ENCODE measurements at regions not wholly inside any gene's neighbourhood (a gene's known extent, or its start where the extent isn't known, plus 50 kb on each side); places are given as distances from the start of the nearest gene placed in this dataset.

- Histone ChIP-seq H3K9me1 (replicated peaks; ENCODE audit: control insufficient read depth, extremely low read depth, insufficient read depth, low read length) (no peaks in the 10 kb centered on the region), H3K79me2 (ENCODE audit: control insufficient read depth, insufficient read depth, low read length) (no peaks in the 10 kb centered on the region), H2AFZ (ENCODE audit: low read depth, low read length) (no peak overlapping the region), H3K27ac (ENCODE audit: insufficient read depth, low read depth, low read length) (no peak overlapping the region), H3K9me3 (replicated peaks; ENCODE audit: control insufficient read depth, insufficient read depth, low read length) (no peaks in the 10 kb centered on the region), H3K36me3 (ENCODE audit: control insufficient read depth in 2 of 2, extremely low read depth in 1 of 2, insufficient read depth in 2 of 2, low read length in 2 of 2) (no peaks in the 10 kb centered on the region), H4K20me1 (replicated peaks; ENCODE audit: control insufficient read depth, extremely low read depth, insufficient read depth, low read length) (no peaks in the 10 kb centered on the region), H3K4me2 (ENCODE audit: insufficient read depth, low read length) (no peak overlapping the region), H3K9ac (replicated peaks; ENCODE audit: extremely low read depth, insufficient read depth, low read length) (no peak overlapping the region), H3K4me1 (ENCODE audit: control insufficient read depth, extremely low read depth, insufficient read depth, low read length) (no peaks in the 10 kb centered on the region), H3K27me3 (ENCODE audit: control insufficient read depth in 2 of 2, insufficient read depth in 2 of 2, low read length in 2 of 2) (peaks cover 8% of the 10 kb centered on the region in 2 experiments), H3K4me3 (replicated peaks in 1 of 3; ENCODE audit: insufficient read depth in 1 of 3, low read depth in 1 of 3, low read length in 3 of 3) (no peak overlapping the region)
- dilution Hi-C loops (cut with MboI; ENCODE audit: extremely low pct_ligation_motif_present, low sequenced_read_pairs) (no loop called here), intact Hi-C loops (cut with micrococcal nuclease) (no loop called here)
- no TSS peak for BruUV-seq (replicated peaks)
- CTCF ChIA-PET = interaction anchor here (1.6 kb wide), 1 partner anchor 57 kb away, joined by 5 read pairs; no protein-coding TSS in a partner anchor
- DNase-seq (ENCODE audit: low read depth, low spot score) (no peak), FAIRE-seq (no peak)
- POLR2A ChIA-PET = no interaction called here
- TF ChIP-seq EZH2 (IDR thresholded peaks at IDR 0.05; ENCODE audit: borderline replicate concordance, low read depth, low read length, severe bottlenecking) (no peak), POLR2AphosphoS5 (IDR thresholded peaks at IDR 0.05; ENCODE audit: insufficient read depth, low read depth, low read length) (no peak), MAX (IDR thresholded peaks at IDR 0.05; ENCODE audit: insufficient read depth, insufficient read length) (no peak), JUN (IDR thresholded peaks at IDR 0.05; ENCODE audit: borderline replicate concordance, insufficient read depth, insufficient read length, low read depth) (no peak), MYC (IDR thresholded peaks at IDR 0.05; ENCODE audit: low read depth, low read length) (no peak), CTCF (IDR thresholded peaks at IDR 0.05; ENCODE audit: extremely low read depth in 1 of 2, insufficient read depth in 1 of 2, low read depth in 1 of 2, low read length in 2 of 2) (no peak), FOS (IDR thresholded peaks at IDR 0.05; ENCODE audit: borderline replicate concordance, insufficient read depth, low read length) (no peak), GATA2 (IDR thresholded peaks at IDR 0.05; ENCODE audit: insufficient read depth, insufficient read length, low read depth, low read length) (no peak), POLR2A (IDR thresholded peaks at IDR 0.05; ENCODE audit: low read depth, low read length) (no peak)
These were observed 99.4 kb upstream of the HAND1 start for GRCh38 chr5:154577416-154577815.

Data from endothelial cell of umbilical vein (primary cell).